ENCODE measurements at regions not wholly inside any gene's neighbourhood (a gene's known extent, or its start where the extent isn't known, plus 50 kb on each side); places are given as distances from the start of the nearest gene placed in this dataset.

GRCh38 chr6:78607189-78607588, 260.2 kb upstream of the IRAK1BP1 start:
- no peak for TF ChIP-seq CTCF (IDR thresholded peaks at IDR 0.05; ENCODE audit: borderline replicate concordance, extremely low read depth, low read length, poor library complexity, severe bottlenecking)
- TF ChIP-seq EZH2 (IDR thresholded peaks at IDR 0.05; ENCODE audit: borderline replicate concordance, low read depth, low read length, severe bottlenecking) = no peak

Data from DND-41 (cell line).